GM23338 (cell line): ENCODE measurements at regions not wholly inside any gene's neighbourhood (a gene's known extent, or its start where the extent isn't known, plus 50 kb on each side); places are given as distances from the start of the nearest gene placed in this dataset.

Source experiments
- ATAC-seq: fragments of 200-7000 bp; cut with Tn5 transposase; 3 replicates; pipeline ENCODE4 v1.9.1; 2020
- DNase-seq: peaks from one replicate; pipeline ENCODE4 v3.0.0-alpha.2; 2015; ENCODE audit warnings: low spot score
- H2AFZ ChIP-seq: fragments of 200-600 bp; sonication (generic); 2 replicates; pipeline ENCODE4 v1.8.0; 2016; ENCODE audit warnings: antibody characterized with exemption, mild to moderate bottlenecking, moderate library complexity
- H3F3A ChIP-seq: fragments of 200-600 bp; sonication (generic); replicated peaks from 2 replicates; pipeline ENCODE4 v1.8.0; 2017; ENCODE audit warnings: antibody characterized with exemption, mixed run types, low read depth
- H3K27ac ChIP-seq: fragments of 200-600 bp; sonication (generic); 2 replicates; pipeline ENCODE4 v1.6.1; 2016; ENCODE audit warnings: low read depth
- H3K27me3 ChIP-seq: fragments of 200-600 bp; sonication (generic); 2 replicates; pipeline ENCODE4 v1.8.0; 2016; ENCODE audit warnings: mild to moderate bottlenecking, mixed run types, moderate library complexity; ENCODE audit not compliant: insufficient read depth
- H3K36me3 ChIP-seq: fragments of 200-600 bp; sonication (generic); 2 replicates; pipeline ENCODE4 v1.8.0; 2016; ENCODE audit warnings: mild to moderate bottlenecking; ENCODE audit not compliant: insufficient read depth
- H3K4me1 ChIP-seq: fragments of 200-600 bp; sonication (generic); 2 replicates; pipeline ENCODE4 v1.8.0; 2016; ENCODE audit warnings: mild to moderate bottlenecking, moderate library complexity; ENCODE audit not compliant: insufficient read depth
- H3K4me2 ChIP-seq: fragments of 200-600 bp; sonication (generic); 2 replicates; pipeline ENCODE4 v1.7.1; 2017; ENCODE audit warnings: mixed run types
- H3K4me3 ChIP-seq: fragments of 200-600 bp; sonication (generic); 2 replicates; pipeline ENCODE4 v1.6.1; 2016; ENCODE audit warnings: mixed run types
- H3K79me2 ChIP-seq: fragments of 200-600 bp; sonication (generic); replicated peaks from 2 replicates; pipeline ENCODE4 v1.8.0; 2017; ENCODE audit warnings: mild to moderate bottlenecking; ENCODE audit not compliant: insufficient read depth
- H3K9me2 ChIP-seq: fragments of 200-600 bp; sonication (generic); 2 replicates; pipeline ENCODE4 v1.8.0; 2017; ENCODE audit not compliant: insufficient read depth
- H4K20me1 ChIP-seq: fragments of 200-600 bp; sonication (generic); replicated peaks from 2 replicates; pipeline ENCODE4 v1.8.0; 2017; ENCODE audit warnings: mild to moderate bottlenecking; ENCODE audit not compliant: insufficient read depth
- H3K27ac Mint-ChIP-seq: 2 replicates; pipeline ENCODE4 v1.8.0; 2020; ENCODE audit warnings: inconsistent platforms, mild to moderate bottlenecking, moderate library complexity, mixed read lengths
- H3K27me3 Mint-ChIP-seq: 3 replicates; pipeline ENCODE4 v1.8.0; 2022; ENCODE audit warnings: low read depth, mild to moderate bottlenecking, moderate library complexity, mixed read lengths, inconsistent platforms; ENCODE audit not compliant: insufficient read depth, poor library complexity
- H3K36me3 Mint-ChIP-seq: 3 replicates; pipeline ENCODE4 v1.8.0; 2021; ENCODE audit warnings: low read depth, mild to moderate bottlenecking, inconsistent platforms, moderate library complexity, mixed read lengths
- H3K4me1 Mint-ChIP-seq: 3 replicates; pipeline ENCODE4 v1.8.0; 2020; ENCODE audit warnings: mild to moderate bottlenecking, inconsistent platforms, mixed read lengths
- H3K4me3 Mint-ChIP-seq: 3 replicates; pipeline ENCODE4 v1.8.0; 2021; ENCODE audit warnings: moderate library complexity, mild to moderate bottlenecking, inconsistent platforms, mixed read lengths
- H3K9me3 Mint-ChIP-seq: 3 replicates; pipeline ENCODE4 v1.8.0; 2020; ENCODE audit warnings: moderate library complexity, mild to moderate bottlenecking, inconsistent platforms, mixed read lengths
- CREB1 ChIP-seq: fragments of 250-450 bp; sonication (Bioruptor Pico); IDR thresholded peaks from 2 replicates; pipeline ENCODE4 v1.5.0; 2020; ENCODE audit warnings: low read depth, mild to moderate bottlenecking, moderate library complexity
- EZH2 ChIP-seq: fragments of 200-600 bp; sonication (generic); IDR thresholded peaks from one replicate; pipeline ENCODE4 v1.8.0; 2017; ENCODE audit warnings: antibody characterized with exemption, mild to moderate bottlenecking, low read depth; ENCODE audit not compliant: unreplicated experiment
- EZH2phosphoT487 ChIP-seq: fragments of 200-600 bp; sonication (generic); IDR thresholded peaks from one replicate; pipeline ENCODE4 v1.8.1; 2018; ENCODE audit warnings: antibody characterized with exemption; ENCODE audit not compliant: unreplicated experiment
- JUNB ChIP-seq: IDR thresholded peaks from one replicate; pipeline ENCODE4 v1.6.1; 2016; ENCODE audit warnings: antibody characterized with exemption; ENCODE audit not compliant: unreplicated experiment
- NANOG ChIP-seq: IDR thresholded peaks from 2 replicates; pipeline ENCODE4 v1.6.1; 2016; ENCODE audit warnings: antibody characterized with exemption, borderline replicate concordance
- POLR2AphosphoS5 ChIP-seq: IDR thresholded peaks from 2 replicates; pipeline ENCODE4 v1.6.1; 2016; ENCODE audit warnings: antibody characterized with exemption, low read depth
- STAT1 ChIP-seq: IDR thresholded peaks from one replicate; pipeline ENCODE4 v1.6.1; 2016; ENCODE audit warnings: antibody characterized with exemption; ENCODE audit not compliant: unreplicated experiment
- ZNF114 ChIP-seq: fragments of 250-450 bp; sonication (Bioruptor Pico); IDR thresholded peaks from 2 replicates; pipeline ENCODE4 v1.5.0; 2020; ENCODE audit warnings: mild to moderate bottlenecking, moderate library complexity
- ZNF331 ChIP-seq: fragments of 250-450 bp; sonication (Bioruptor Pico); IDR thresholded peaks from 2 replicates; pipeline ENCODE4 v1.5.0; 2020; ENCODE audit warnings: low read depth, mild to moderate bottlenecking, moderate library complexity
- TF ChIP-seq, protein P1 (sequence below): IDR thresholded peaks from one replicate; pipeline ENCODE4 v1.6.1; 2018; ENCODE audit warnings: antibody characterized with exemption; ENCODE audit not compliant: unreplicated experiment
- TF ChIP-seq, protein P2 (sequence below): IDR thresholded peaks from 2 replicates; pipeline ENCODE4 v1.6.1; 2016; ENCODE audit warnings: antibody characterized with exemption
- TF ChIP-seq, protein P3 (sequence below), 2 experiments: fragments of 200-600 bp in 1 of 2; sonication (generic) in 1 of 2; conservative IDR thresholded peaks; 2 replicates each; pipeline versions ENCODE4 v1.5.1 to v1.6.1; 2016 to 2017; ENCODE audit warnings: antibody characterized with exemption in 2 of 2, low read depth in 2 of 2, mild to moderate bottlenecking in 2 of 2, moderate library complexity in 1 of 2
- TF ChIP-seq, protein P4 (sequence below): fragments of 250-450 bp; sonication (Bioruptor Pico); IDR thresholded peaks from 2 replicates; pipeline ENCODE4 v1.5.0; 2020; ENCODE audit warnings: mild to moderate bottlenecking, moderate library complexity

DNA sequence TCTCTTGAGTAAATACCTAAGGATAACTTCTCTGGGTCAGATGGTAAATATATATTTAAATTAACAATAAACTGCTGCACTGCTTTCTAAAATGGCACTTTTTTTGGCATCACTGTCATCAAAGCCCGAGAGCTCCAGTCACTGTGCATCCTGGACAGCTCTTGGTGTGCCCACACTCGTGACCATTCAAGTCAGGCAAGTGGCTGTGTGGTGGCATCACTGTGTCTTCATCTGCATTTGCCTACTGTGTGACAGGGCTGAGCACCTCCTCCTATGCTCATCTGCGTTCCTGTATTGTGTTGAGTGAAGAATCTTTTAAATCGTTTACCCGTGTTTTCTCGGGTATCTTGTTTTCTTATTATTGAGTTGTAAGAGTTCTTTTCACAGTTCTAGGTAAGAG lies 568.1 kb upstream of the SALL3 start:
- Mint-ChIP-seq H3K27ac (no peak overlapping the region), H3K27me3 (peaks cover 16% of the 10 kb centered on the region), H3K9me3 (peaks cover 95% of the 10 kb centered on the region), H3K4me3 (no peak overlapping the region), H3K4me1 (no peaks in the 10 kb centered on the region), H3K36me3 (peaks cover 49% of the 10 kb centered on the region)
- Histone ChIP-seq H3K79me2 (no peaks in the 10 kb centered on the region), H3K4me3 (no peak overlapping the region), H3F3A (no peaks in the 10 kb centered on the region), H3K27ac (no peak overlapping the region), H2AFZ (no peak overlapping the region), H3K36me3 (peaks cover 2% of the 10 kb centered on the region; the same call in 1 of the 2 replicates), H4K20me1 (no peaks in the 10 kb centered on the region), H3K9me2 (no peaks in the 10 kb centered on the region), H3K27me3 (no peaks in the 10 kb centered on the region), H3K4me2 (no peak overlapping the region), H3K4me1 (no peaks in the 10 kb centered on the region)
- no peak for TF ChIP-seq EZH2
- no peak for TF ChIP-seq ZNF114
- no peak for TF ChIP-seq JUNB
- no peak for TF ChIP-seq EZH2phosphoT487
- TF ChIP-seq, protein P1, sequence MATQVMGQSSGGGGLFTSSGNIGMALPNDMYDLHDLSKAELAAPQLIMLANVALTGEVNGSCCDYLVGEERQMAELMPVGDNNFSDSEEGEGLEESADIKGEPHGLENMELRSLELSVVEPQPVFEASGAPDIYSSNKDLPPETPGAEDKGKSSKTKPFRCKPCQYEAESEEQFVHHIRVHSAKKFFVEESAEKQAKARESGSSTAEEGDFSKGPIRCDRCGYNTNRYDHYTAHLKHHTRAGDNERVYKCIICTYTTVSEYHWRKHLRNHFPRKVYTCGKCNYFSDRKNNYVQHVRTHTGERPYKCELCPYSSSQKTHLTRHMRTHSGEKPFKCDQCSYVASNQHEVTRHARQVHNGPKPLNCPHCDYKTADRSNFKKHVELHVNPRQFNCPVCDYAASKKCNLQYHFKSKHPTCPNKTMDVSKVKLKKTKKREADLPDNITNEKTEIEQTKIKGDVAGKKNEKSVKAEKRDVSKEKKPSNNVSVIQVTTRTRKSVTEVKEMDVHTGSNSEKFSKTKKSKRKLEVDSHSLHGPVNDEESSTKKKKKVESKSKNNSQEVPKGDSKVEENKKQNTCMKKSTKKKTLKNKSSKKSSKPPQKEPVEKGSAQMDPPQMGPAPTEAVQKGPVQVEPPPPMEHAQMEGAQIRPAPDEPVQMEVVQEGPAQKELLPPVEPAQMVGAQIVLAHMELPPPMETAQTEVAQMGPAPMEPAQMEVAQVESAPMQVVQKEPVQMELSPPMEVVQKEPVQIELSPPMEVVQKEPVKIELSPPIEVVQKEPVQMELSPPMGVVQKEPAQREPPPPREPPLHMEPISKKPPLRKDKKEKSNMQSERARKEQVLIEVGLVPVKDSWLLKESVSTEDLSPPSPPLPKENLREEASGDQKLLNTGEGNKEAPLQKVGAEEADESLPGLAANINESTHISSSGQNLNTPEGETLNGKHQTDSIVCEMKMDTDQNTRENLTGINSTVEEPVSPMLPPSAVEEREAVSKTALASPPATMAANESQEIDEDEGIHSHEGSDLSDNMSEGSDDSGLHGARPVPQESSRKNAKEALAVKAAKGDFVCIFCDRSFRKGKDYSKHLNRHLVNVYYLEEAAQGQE = no peak
- TF ChIP-seq ZNF331 = no peak
- TF ChIP-seq, protein P2, sequence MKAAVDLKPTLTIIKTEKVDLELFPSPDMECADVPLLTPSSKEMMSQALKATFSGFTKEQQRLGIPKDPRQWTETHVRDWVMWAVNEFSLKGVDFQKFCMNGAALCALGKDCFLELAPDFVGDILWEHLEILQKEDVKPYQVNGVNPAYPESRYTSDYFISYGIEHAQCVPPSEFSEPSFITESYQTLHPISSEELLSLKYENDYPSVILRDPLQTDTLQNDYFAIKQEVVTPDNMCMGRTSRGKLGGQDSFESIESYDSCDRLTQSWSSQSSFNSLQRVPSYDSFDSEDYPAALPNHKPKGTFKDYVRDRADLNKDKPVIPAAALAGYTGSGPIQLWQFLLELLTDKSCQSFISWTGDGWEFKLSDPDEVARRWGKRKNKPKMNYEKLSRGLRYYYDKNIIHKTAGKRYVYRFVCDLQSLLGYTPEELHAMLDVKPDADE = no peak
- no peak for TF ChIP-seq POLR2AphosphoS5
- TF ChIP-seq, protein P3, sequence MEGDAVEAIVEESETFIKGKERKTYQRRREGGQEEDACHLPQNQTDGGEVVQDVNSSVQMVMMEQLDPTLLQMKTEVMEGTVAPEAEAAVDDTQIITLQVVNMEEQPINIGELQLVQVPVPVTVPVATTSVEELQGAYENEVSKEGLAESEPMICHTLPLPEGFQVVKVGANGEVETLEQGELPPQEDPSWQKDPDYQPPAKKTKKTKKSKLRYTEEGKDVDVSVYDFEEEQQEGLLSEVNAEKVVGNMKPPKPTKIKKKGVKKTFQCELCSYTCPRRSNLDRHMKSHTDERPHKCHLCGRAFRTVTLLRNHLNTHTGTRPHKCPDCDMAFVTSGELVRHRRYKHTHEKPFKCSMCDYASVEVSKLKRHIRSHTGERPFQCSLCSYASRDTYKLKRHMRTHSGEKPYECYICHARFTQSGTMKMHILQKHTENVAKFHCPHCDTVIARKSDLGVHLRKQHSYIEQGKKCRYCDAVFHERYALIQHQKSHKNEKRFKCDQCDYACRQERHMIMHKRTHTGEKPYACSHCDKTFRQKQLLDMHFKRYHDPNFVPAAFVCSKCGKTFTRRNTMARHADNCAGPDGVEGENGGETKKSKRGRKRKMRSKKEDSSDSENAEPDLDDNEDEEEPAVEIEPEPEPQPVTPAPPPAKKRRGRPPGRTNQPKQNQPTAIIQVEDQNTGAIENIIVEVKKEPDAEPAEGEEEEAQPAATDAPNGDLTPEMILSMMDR (conservative IDR thresholded peaks at IDR 0.05; ENCODE audit: low read depth in 2 of 2) = no peak
- TF ChIP-seq, protein P4, sequence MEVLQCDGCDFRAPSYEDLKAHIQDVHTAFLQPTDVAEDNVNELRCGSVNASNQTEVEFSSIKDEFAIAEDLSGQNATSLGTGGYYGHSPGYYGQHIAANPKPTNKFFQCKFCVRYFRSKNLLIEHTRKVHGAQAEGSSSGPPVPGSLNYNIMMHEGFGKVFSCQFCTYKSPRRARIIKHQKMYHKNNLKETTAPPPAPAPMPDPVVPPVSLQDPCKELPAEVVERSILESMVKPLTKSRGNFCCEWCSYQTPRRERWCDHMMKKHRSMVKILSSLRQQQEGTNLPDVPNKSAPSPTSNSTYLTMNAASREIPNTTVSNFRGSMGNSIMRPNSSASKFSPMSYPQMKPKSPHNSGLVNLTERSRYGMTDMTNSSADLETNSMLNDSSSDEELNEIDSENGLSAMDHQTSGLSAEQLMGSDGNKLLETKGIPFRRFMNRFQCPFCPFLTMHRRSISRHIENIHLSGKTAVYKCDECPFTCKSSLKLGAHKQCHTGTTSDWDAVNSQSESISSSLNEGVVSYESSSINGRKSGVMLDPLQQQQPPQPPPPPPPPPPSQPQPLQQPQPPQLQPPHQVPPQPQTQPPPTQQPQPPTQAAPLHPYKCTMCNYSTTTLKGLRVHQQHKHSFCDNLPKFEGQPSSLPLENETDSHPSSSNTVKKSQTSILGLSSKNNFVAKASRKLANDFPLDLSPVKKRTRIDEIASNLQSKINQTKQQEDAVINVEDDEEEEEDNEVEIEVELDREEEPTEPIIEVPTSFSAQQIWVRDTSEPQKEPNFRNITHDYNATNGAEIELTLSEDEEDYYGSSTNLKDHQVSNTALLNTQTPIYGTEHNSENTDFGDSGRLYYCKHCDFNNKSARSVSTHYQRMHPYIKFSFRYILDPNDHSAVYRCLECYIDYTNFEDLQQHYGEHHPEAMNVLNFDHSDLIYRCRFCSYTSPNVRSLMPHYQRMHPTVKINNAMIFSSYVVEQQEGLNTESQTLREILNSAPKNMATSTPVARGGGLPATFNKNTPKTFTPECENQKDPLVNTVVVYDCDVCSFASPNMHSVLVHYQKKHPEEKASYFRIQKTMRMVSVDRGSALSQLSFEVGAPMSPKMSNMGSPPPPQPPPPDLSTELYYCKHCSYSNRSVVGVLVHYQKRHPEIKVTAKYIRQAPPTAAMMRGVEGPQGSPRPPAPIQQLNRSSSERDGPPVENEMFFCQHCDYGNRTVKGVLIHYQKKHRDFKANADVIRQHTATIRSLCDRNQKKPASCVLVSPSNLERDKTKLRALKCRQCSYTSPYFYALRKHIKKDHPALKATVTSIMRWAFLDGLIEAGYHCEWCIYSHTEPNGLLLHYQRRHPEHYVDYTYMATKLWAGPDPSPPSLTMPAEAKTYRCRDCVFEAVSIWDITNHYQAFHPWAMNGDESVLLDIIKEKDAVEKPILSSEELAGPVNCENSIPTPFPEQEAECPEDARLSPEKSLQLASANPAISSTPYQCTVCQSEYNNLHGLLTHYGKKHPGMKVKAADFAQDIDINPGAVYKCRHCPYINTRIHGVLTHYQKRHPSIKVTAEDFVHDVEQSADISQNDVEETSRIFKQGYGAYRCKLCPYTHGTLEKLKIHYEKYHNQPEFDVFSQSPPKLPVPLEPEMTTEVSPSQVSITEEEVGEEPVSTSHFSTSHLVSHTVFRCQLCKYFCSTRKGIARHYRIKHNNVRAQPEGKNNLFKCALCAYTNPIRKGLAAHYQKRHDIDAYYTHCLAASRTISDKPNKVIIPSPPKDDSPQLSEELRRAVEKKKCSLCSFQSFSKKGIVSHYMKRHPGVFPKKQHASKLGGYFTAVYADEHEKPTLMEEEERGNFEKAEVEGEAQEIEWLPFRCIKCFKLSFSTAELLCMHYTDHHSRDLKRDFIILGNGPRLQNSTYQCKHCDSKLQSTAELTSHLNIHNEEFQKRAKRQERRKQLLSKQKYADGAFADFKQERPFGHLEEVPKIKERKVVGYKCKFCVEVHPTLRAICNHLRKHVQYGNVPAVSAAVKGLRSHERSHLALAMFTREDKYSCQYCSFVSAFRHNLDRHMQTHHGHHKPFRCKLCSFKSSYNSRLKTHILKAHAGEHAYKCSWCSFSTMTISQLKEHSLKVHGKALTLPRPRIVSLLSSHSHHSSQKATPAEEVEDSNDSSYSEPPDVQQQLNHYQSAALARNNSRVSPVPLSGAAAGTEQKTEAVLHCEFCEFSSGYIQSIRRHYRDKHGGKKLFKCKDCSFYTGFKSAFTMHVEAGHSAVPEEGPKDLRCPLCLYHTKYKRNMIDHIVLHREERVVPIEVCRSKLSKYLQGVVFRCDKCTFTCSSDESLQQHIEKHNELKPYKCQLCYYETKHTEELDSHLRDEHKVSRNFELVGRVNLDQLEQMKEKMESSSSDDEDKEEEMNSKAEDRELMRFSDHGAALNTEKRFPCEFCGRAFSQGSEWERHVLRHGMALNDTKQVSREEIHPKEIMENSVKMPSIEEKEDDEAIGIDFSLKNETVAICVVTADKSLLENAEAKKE (CRISPR knock-in tag) = no peak
- TF ChIP-seq STAT1 = no peak
- TF ChIP-seq CREB1 = no peak
- no peak for TF ChIP-seq NANOG
- ATAC-seq (no peak), DNase-seq (no peak)
